Esophagus squamous epithelium (tissue), 5 donors: ENCODE measurements at regions not wholly inside any gene's neighbourhood (a gene's known extent, or its start where the extent isn't known, plus 50 kb on each side); places are given as distances from the start of the nearest gene placed in this dataset.

Experiments used
- DNase-seq: peaks from one replicate; lab custom pipeline; 2025; lab: John Stamatoyannopoulos, UW
- H3K27ac ChIP-seq, 4 donors: fragments of 200-600 bp; sonication (generic); one replicate each; pipeline ENCODE4 v1.5.1; 2016 to 2019; ENCODE audit warnings: mild to moderate bottlenecking in 1 of 4
- H3K27me3 ChIP-seq, 4 donors: fragments of 200-600 bp; sonication (generic); 1 replicate in 3 of 4; 2 replicates in 1 of 4; pipeline versions ENCODE4 v1.5.1 to v1.6.0; 2017 to 2021; ENCODE audit warnings: antibody characterized with exemption in 1 of 4
- H3K36me3 ChIP-seq, 3 donors: fragments of 200-600 bp; sonication (generic); one replicate each; pipeline ENCODE4 v1.5.1; 2016 to 2019
- H3K4me1 ChIP-seq, 3 donors: fragments of 200-600 bp; sonication (generic); one replicate each; pipeline ENCODE4 v1.5.1; 2017 to 2019
- H3K4me3 ChIP-seq, 4 donors: fragments of 200-600 bp; sonication (generic); 1 replicate in 3 of 4; 2 replicates in 1 of 4; pipeline ENCODE4 v1.5.1; 2016 to 2019; ENCODE audit warnings: mild to moderate bottlenecking in 2 of 4, moderate library complexity in 1 of 4
- H3K9me3 ChIP-seq, 3 donors: fragments of 200-600 bp; sonication (generic); one replicate each; pipeline ENCODE4 v1.5.1; 2016 to 2019
- POLR2A ChIP-seq, 4 donors: fragments of 450-650 bp; IDR thresholded peaks; one replicate each; pipeline ENCODE4 v1.6.1; 2017; ENCODE audit warnings: antibody characterized with exemption in 4 of 4, mild to moderate bottlenecking in 4 of 4, moderate library complexity in 3 of 4
- WGBS, 2 donors: methylation state at CpG; one replicate each; pipeline ENCODE4 v1.1.5; 2018; 5-methylcytosine and 5-hydroxymethylcytosine counted together
- intact Hi-C: fragments of 100-400 bp; cut with DNase I; formaldehyde crosslinking; loops from one replicate; pipeline ENCODE4 v1.15.0; 2022
- TF ChIP-seq, protein P1 (sequence below), 6 experiments: fragments of 450-650 bp in 4 of 6; fragments of 200-600 bp in 2 of 6; sonication (generic) in 2 of 6; IDR thresholded peaks; one replicate each; pipeline ENCODE4 v1.5.1; 2016 to 2019; ENCODE audit warnings: antibody characterized with exemption in 6 of 6, mild to moderate bottlenecking in 4 of 6, moderate library complexity in 4 of 6
- donor health status: DM: yes; HTN: yes; CAD: no.

DNA sequence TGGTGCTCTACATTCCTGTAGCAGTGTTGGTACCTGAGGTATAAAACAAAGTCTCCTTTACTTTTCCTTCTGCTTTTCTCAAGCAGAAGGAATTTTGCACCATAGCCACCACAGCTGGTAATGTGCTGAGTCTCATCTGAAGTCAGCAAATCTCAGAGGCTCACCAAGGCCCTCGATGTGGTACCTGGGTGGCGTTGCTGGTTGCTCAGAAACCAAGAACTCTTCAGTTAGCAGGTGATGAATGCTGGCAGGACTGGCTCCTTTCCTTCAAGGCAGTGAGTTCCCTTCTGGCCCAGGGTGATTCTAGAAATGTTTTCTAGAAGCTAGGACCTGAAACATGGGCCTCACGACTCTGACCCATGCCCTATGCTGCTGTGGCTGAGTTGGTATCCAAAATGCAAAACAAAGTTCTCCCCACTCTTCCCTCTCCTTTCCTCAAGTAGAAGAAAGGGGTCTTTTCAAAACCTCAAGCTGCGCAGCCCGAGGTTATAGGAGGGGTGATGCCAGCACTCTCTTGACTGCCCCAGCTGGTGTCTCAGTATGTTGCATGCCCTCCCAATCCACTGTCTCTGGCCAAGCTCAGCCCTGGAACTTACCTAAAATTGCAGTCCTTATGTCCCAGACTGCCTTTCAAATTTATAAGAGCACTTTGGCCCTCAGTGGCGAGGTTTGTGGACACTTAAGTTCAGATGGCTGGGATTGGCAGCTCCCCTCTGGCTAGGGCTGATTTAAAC is 592.3 kb downstream of the FRK start:
- H3K4me1 ChIP-seq, result no peaks in the 10 kb centered on the region
- WGBS, 2 donors, result 63 to 72% methylated on average over 3 to 4 of the region's 6 CpGs
- no peak overlapping the region for H3K4me3 ChIP-seq
- H3K27ac ChIP-seq, result no peak overlapping the region
- no peaks in the 10 kb centered on the region for H3K36me3 ChIP-seq
- intact Hi-C loops, result no loop called here
- TF ChIP-seq, protein P1, sequence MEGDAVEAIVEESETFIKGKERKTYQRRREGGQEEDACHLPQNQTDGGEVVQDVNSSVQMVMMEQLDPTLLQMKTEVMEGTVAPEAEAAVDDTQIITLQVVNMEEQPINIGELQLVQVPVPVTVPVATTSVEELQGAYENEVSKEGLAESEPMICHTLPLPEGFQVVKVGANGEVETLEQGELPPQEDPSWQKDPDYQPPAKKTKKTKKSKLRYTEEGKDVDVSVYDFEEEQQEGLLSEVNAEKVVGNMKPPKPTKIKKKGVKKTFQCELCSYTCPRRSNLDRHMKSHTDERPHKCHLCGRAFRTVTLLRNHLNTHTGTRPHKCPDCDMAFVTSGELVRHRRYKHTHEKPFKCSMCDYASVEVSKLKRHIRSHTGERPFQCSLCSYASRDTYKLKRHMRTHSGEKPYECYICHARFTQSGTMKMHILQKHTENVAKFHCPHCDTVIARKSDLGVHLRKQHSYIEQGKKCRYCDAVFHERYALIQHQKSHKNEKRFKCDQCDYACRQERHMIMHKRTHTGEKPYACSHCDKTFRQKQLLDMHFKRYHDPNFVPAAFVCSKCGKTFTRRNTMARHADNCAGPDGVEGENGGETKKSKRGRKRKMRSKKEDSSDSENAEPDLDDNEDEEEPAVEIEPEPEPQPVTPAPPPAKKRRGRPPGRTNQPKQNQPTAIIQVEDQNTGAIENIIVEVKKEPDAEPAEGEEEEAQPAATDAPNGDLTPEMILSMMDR (IDR thresholded peaks at IDR 0.05), result no peak
- no peak for TF ChIP-seq POLR2A (IDR thresholded peaks at IDR 0.05)
- no peaks in the 10 kb centered on the region for H3K27me3 ChIP-seq
- H3K9me3 ChIP-seq, result no peaks in the 10 kb centered on the region
- no peak for DNase-seq

DNA sequence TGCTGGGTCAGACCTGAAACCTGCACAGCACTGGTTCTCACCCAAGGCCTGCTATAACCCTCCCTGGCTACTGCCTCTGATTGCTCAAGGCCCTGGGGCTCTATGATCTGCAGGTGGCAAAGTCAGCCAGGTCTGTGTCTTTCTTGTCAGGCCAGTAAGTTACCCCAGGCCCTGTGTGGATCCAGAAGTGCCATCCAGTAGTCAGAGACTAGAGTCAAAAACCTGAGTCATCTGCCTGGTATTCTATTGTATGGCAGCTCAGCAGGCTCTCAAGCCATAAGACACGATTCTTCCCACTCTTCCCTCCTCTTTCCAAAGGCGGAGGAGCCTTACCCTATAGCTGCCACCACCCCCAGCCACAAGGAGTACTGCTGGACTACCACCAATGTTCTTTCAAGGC is 593.0 kb downstream of the FRK start:
- TF ChIP-seq POLR2A (IDR thresholded peaks at IDR 0.05), result no peak
- TF ChIP-seq, protein P1 (IDR thresholded peaks at IDR 0.05), result no peak
- intact Hi-C loops, result no loop called here
- WGBS, 2 donors, result 50 to 86% methylated on average over 2 of the region's 2 CpGs
- no peak for DNase-seq
- Histone ChIP-seq H3K27me3 (no peaks in the 10 kb centered on the region), H3K27ac (no peak overlapping the region), H3K9me3 (no peaks in the 10 kb centered on the region), H3K4me3 (no peak overlapping the region), H3K36me3 (no peaks in the 10 kb centered on the region), H3K4me1 (no peaks in the 10 kb centered on the region)

DNA sequence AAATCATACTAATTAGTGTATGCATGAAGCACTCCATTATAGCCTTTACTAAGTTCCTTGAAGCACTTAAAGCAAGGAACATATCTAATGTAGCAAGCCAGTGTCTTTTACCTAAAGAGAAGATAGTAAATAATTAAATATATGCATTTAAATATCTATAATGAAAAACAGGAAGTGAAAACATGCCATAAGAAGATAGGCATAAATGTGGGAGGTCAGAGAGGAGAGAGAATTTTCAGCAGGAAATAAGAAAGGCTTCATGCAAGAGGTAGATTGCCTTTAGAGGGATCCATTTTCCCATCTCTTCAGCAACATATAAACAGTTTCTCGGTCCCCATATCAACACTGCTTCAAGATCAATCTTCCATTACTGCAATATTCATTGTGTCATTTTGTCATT is 599.8 kb downstream of the FRK start:
- DNase-seq, result no peak
- intact Hi-C loops, result no loop called here
- no peaks in the 10 kb centered on the region for H3K4me1 ChIP-seq
- H3K4me3 ChIP-seq, result no peak overlapping the region
- no peaks in the 10 kb centered on the region for H3K9me3 ChIP-seq
- no peaks in the 10 kb centered on the region for H3K36me3 ChIP-seq
- H3K27ac ChIP-seq, result no peak overlapping the region
- 84 to 100% methylated on average over 1 of the region's 1 CpG for WGBS, 2 donors
- no peak for TF ChIP-seq POLR2A (IDR thresholded peaks at IDR 0.05)
- TF ChIP-seq, protein P1 (IDR thresholded peaks at IDR 0.05), result no peak
- no peaks in the 10 kb centered on the region for H3K27me3 ChIP-seq

DNA sequence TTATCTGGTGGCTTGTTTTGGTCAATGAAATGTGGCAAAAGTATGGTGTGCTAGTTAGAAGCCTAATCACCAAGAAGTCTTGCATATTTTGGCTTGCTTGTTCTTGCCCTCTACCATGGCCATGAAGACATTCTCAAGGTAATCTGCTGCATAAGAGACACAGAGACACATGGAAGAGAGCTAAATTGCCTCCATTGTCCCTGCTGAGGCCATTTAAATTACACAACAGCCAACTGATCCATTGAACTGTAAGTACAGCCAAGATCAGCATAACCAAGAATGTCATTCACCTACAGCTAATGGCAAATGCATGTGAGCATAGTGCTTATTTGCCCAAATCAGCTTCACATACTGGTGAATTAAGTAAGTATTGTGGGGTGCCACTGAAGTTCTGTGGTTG is 603.8 kb downstream of the FRK start:
- Histone ChIP-seq H3K4me3 (no peak overlapping the region), H3K27me3 (no peaks in the 10 kb centered on the region), H3K36me3 (no peaks in the 10 kb centered on the region), H3K9me3 (no peaks in the 10 kb centered on the region), H3K27ac (no peak overlapping the region), H3K4me1 (no peaks in the 10 kb centered on the region)
- intact Hi-C loops, result no loop called here
- TF ChIP-seq, protein P1 (IDR thresholded peaks at IDR 0.05), result no peak
- TF ChIP-seq POLR2A (IDR thresholded peaks at IDR 0.05), result no peak
- DNase-seq, result no peak

DNA sequence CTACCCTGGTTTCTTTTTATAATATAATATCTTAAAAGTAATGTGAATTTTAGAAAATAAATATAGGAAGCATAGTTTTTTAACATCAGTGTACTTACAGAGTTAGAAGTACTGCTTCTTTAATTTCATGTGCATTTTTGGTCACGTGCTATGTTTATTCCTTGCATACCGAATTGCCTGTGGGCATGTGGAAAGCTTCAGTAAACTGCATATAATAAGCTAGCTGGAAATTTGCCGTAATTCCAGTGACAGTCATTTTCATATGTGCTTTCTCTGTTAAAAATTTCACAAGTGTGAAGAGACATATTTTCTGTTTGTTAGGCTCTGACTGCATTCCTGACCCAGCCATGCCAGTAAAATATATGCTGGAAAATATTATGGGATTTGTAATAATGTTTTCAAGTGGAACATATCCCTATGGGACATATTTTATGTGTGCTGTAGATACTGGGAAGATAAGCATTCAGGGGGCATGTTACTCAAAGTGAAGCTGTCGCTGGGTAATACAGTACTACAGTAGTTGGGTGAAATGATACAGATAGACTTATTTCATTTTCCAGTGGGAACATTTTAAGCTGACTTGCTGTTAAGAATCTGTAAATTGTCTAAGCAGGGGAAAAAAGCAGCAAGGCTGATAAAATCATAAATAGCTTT is 616.7 kb downstream of the FRK start:
- no peak for DNase-seq
- H3K9me3 ChIP-seq, result no peaks in the 10 kb centered on the region
- TF ChIP-seq, protein P1 (IDR thresholded peaks at IDR 0.05), result no peak
- no peak for TF ChIP-seq POLR2A (IDR thresholded peaks at IDR 0.05)
- H3K4me3 ChIP-seq, result no peak overlapping the region
- WGBS, 2 donors, result 54 to 62% methylated on average over 4 of the region's 4 CpGs
- H3K27me3 ChIP-seq, result no peaks in the 10 kb centered on the region
- H3K27ac ChIP-seq, result no peak overlapping the region
- intact Hi-C loops, result no loop called here
- no peaks in the 10 kb centered on the region for H3K4me1 ChIP-seq
- H3K36me3 ChIP-seq, result no peaks in the 10 kb centered on the region
